ENCODE measurements at regions not wholly inside any gene's neighbourhood (a gene's known extent, or its start where the extent isn't known, plus 50 kb on each side); places are given as distances from the start of the nearest gene placed in this dataset.

DNA sequence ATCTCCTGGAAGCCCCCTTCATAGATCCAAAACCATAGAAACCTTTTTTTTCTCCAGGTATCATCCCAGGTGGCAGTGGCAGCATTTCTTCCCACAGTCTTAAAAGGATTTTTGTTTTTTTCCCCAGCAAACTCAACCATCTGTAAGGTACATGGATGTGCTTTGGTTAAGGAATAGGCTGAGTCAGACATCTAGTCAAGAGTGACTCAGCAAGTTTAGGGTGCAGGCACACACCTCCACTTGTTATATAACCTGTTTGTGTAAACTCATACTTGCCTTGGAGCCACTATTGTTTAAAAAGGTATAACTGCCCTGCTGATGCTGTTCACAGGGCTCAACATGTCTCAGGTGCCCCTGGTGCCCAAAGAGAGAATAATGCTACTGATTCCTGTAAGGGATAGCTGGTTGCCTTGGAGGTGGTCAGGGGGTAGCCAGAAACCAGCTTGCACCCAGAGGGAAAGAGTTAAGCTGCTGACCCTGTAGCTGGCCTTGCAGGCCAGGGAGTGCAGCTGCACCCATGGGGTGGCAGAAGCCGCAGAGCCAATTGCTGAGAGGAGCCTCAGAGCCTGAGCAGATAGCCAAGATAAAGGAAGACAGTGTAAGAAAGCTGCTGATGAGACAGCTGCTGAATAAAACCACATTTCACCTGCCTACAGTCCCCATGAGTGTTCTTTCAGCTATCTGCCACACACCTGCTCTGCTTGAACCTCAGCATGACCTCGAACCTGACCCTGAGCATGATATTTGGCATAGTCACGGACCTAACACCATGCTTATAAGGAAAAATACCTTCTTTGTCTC is 1726.1 kb upstream of the RAG2 start:
- DNase-seq (ENCODE audit: extremely low read depth, insufficient read length): no peak
- TF ChIP-seq, protein P1, sequence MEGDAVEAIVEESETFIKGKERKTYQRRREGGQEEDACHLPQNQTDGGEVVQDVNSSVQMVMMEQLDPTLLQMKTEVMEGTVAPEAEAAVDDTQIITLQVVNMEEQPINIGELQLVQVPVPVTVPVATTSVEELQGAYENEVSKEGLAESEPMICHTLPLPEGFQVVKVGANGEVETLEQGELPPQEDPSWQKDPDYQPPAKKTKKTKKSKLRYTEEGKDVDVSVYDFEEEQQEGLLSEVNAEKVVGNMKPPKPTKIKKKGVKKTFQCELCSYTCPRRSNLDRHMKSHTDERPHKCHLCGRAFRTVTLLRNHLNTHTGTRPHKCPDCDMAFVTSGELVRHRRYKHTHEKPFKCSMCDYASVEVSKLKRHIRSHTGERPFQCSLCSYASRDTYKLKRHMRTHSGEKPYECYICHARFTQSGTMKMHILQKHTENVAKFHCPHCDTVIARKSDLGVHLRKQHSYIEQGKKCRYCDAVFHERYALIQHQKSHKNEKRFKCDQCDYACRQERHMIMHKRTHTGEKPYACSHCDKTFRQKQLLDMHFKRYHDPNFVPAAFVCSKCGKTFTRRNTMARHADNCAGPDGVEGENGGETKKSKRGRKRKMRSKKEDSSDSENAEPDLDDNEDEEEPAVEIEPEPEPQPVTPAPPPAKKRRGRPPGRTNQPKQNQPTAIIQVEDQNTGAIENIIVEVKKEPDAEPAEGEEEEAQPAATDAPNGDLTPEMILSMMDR (IDR thresholded peaks at IDR 0.05; ENCODE audit: insufficient read depth, low read length, poor library complexity, severe bottlenecking): no peak

DNA sequence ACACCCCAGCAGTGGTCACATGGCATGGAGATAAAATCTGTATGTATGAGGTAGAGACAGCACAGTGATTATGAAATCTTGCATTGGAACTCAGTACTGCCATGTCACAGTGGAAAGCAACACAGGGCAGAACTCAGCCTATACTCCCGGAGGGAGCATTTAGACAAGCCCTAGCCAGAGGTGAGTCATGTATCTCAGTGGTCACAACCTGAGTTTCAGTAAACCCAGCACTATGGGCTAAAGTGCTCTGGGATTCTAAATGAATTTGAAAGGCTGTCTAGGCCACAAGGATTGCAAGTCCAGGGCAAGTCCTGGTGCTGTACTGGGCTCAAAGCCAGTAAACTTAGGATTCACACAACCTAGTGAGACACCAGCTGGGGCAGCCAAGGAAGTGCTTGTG is 1717.1 kb upstream of the RAG2 start:
- no peaks in the 10 kb centered on the region for H3K27me3 ChIP-seq (replicated peaks; ENCODE audit: control insufficient read depth, insufficient read depth, low read length)
- no peaks in the 10 kb centered on the region for H3K36me3 ChIP-seq (ENCODE audit: control insufficient read depth, insufficient read depth, low read length)
- DNase-seq (ENCODE audit: extremely low read depth, insufficient read length): no peak
- no peak overlapping the region for H3K4me3 ChIP-seq (replicated peaks; ENCODE audit: low read depth, low read length)
- TF ChIP-seq, protein P1 (IDR thresholded peaks at IDR 0.05; ENCODE audit: insufficient read depth, low read length, poor library complexity, severe bottlenecking): no peak

More for the DNA sequence above, 1726.1 kb upstream of the RAG2 start:
- H3K36me3 ChIP-seq (ENCODE audit: control insufficient read depth, insufficient read depth, low read length): no peaks in the 10 kb centered on the region
- no peaks in the 10 kb centered on the region for H3K27me3 ChIP-seq (replicated peaks; ENCODE audit: control insufficient read depth, insufficient read depth, low read length)
- H3K4me3 ChIP-seq (replicated peaks; ENCODE audit: low read depth, low read length): no peak overlapping the region

DNA sequence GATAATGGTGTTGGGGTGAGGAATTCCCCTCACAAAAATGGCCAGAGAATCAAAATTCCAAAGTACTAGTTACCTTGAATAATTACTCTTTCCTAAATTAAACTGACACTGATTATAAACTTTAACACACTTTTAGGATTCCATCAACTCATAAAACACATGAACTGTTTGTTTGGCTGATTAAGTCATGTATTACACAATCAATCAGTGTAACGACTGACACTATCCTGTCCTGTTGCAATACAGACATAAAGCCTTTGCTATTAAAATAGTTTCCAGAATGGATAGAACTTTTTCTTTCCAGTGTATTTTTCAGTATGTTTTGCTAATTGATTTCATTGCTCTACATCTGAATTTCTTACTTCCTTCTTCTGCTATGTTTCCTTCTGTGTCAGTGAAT is 1709.4 kb upstream of the RAG2 start:
- no peak overlapping the region for H3K4me3 ChIP-seq (replicated peaks; ENCODE audit: low read depth, low read length)

DNA sequence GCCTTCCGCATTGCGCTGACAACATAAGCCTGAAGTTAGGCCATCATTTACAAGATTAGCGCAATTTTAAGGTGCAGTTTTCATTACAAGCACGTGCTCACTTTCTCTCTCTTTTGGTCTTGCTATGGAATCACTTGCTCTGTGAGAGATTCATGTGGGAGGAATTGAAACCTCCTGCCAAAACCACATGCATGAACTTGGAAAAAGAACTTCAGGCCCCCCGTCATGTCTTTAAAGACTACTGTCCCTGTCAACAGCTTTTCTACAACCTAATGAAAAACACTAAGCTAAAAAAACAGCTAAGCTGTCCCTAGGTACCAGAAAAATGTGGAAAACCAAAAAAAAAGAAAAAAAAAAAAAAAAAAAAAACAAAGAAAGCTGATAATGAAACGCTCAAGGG is 1707.6 kb upstream of the RAG2 start:
- TF ChIP-seq, protein P1 (IDR thresholded peaks at IDR 0.05; ENCODE audit: insufficient read depth, low read length, poor library complexity, severe bottlenecking): no peak
- Histone ChIP-seq H3K4me3 (replicated peaks; ENCODE audit: low read depth, low read length) (no peak overlapping the region), H3K27me3 (replicated peaks; ENCODE audit: control insufficient read depth, insufficient read depth, low read length) (no peaks in the 10 kb centered on the region), H3K36me3 (ENCODE audit: control insufficient read depth, insufficient read depth, low read length) (no peaks in the 10 kb centered on the region)
- DNase-seq (ENCODE audit: extremely low read depth, insufficient read length): no peak

More for the DNA sequence above, 1709.4 kb upstream of the RAG2 start:
- H3K27me3 ChIP-seq (replicated peaks; ENCODE audit: control insufficient read depth, insufficient read depth, low read length): no peaks in the 10 kb centered on the region
- no peak for DNase-seq (ENCODE audit: extremely low read depth, insufficient read length)
- no peaks in the 10 kb centered on the region for H3K36me3 ChIP-seq (ENCODE audit: control insufficient read depth, insufficient read depth, low read length)
- TF ChIP-seq, protein P1 (IDR thresholded peaks at IDR 0.05; ENCODE audit: insufficient read depth, low read length, poor library complexity, severe bottlenecking): no peak

DNA sequence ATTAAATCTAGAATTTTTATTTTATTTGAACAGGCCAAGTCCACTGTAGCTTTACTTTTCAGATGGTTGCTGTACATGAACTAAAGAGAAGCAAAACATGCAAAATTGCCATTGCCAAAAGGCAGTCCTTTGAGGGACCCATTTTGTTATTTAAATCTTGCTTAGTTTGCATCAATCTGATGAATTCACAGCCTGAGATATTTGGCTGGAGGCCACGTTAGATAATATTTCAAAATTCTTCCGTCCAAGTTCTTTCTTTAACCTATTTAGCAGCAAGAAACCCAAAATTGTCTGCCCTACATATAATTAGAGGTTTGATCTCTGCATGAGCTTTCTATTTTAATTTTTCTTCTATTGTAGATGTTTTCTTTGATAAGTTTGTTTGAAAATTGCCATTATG is 1706.9 kb upstream of the RAG2 start:
- H3K36me3 ChIP-seq (ENCODE audit: control insufficient read depth, insufficient read depth, low read length): no peaks in the 10 kb centered on the region
- no peak for DNase-seq (ENCODE audit: extremely low read depth, insufficient read length)
- H3K27me3 ChIP-seq (replicated peaks; ENCODE audit: control insufficient read depth, insufficient read depth, low read length): no peaks in the 10 kb centered on the region
- H3K4me3 ChIP-seq (replicated peaks; ENCODE audit: low read depth, low read length): no peak overlapping the region
- TF ChIP-seq, protein P1 (IDR thresholded peaks at IDR 0.05; ENCODE audit: insufficient read depth, low read length, poor library complexity, severe bottlenecking): no peak

All from GM06990 (cell line).